ENCODE measurements at regions not wholly inside any gene's neighbourhood (a gene's known extent, or its start where the extent isn't known, plus 50 kb on each side); places are given as distances from the start of the nearest gene placed in this dataset.

- TF ChIP-seq, protein P1, sequence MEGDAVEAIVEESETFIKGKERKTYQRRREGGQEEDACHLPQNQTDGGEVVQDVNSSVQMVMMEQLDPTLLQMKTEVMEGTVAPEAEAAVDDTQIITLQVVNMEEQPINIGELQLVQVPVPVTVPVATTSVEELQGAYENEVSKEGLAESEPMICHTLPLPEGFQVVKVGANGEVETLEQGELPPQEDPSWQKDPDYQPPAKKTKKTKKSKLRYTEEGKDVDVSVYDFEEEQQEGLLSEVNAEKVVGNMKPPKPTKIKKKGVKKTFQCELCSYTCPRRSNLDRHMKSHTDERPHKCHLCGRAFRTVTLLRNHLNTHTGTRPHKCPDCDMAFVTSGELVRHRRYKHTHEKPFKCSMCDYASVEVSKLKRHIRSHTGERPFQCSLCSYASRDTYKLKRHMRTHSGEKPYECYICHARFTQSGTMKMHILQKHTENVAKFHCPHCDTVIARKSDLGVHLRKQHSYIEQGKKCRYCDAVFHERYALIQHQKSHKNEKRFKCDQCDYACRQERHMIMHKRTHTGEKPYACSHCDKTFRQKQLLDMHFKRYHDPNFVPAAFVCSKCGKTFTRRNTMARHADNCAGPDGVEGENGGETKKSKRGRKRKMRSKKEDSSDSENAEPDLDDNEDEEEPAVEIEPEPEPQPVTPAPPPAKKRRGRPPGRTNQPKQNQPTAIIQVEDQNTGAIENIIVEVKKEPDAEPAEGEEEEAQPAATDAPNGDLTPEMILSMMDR (IDR thresholded peaks at IDR 0.05) = no peak
- no peak for TF ChIP-seq TCF7L2 (IDR thresholded peaks at IDR 0.05; ENCODE audit: low read depth, low read length)
- TF ChIP-seq SIN3A (IDR thresholded peaks at IDR 0.05; ENCODE audit: borderline replicate concordance, insufficient read depth, low read depth, low read length) = no peak
- no peak for TF ChIP-seq POLR2AphosphoS5 (IDR thresholded peaks at IDR 0.05; ENCODE audit: low read depth, low read length)
- no peak for TF ChIP-seq REST (IDR thresholded peaks at IDR 0.05; ENCODE audit: insufficient read depth in 1 of 2, low read depth in 2 of 2, low read length in 1 of 2)
- ATAC-seq = no peak
- in situ Hi-C loops (cut with HindIII; ENCODE audit: low pct_unique_long_range_greater_than_20kb, low sequenced_read_pairs) (no loop called here), intact Hi-C loops (cut with micrococcal nuclease; ENCODE audit: unreplicated experiment) (no loop called here)
- no peak for DNase-seq (ENCODE audit: low read depth, low spot score)
- no peak overlapping the region for H3K27ac ChIP-seq (ENCODE audit: low read length)
- ChIA-PET POLR2A (no interaction called here), CTCF (no interaction called here)
- no TSS peak for BruUV-seq (replicated peaks)
- H3K9me3 ChIP-seq (ENCODE audit: control insufficient read depth, insufficient read depth, low read depth, low read length) = no peaks in the 10 kb centered on the region
- no peaks in the 10 kb centered on the region; the same call in 1 of the 2 replicates for H3K27me3 ChIP-seq (ENCODE audit: control insufficient read depth, insufficient read depth, low read length)
- H3K4me3 ChIP-seq (ENCODE audit: low read depth in 2 of 2, low read length in 2 of 2) = no peak overlapping the region
- no peaks in the 10 kb centered on the region for H3K4me1 ChIP-seq (ENCODE audit: control insufficient read depth, insufficient read depth, low read length)
- no peaks in the 10 kb centered on the region for H3K36me3 ChIP-seq (ENCODE audit: control insufficient read depth, insufficient read depth, low read length)
These were observed 57.8 kb upstream of the LYRM9 start for GRCh38 chr17:27950995-27951394.

DNA sequence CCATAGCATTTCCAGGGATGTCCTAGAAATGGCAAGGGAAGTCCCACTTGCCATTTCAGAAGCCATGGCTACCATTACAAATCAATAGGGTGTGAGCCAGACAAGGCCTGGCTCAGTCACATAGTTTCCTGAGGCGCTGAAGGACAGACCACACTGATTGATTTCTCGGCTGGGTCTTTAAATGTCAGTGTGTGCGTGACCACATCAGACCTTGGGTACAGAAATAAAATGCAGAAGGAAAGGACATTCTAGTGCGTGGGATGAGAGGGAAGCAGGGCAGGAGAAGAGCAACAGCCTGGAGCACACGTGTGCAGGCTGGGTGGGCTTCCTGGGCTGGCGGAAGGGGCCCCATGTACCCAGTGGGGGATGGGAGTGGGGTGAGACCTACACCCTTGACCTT, 58.7 kb upstream of the LYRM9 start:
- no peaks in the 10 kb centered on the region for H3K4me1 ChIP-seq (ENCODE audit: control insufficient read depth, insufficient read depth, low read length)
- no peaks in the 10 kb centered on the region; the same call in 1 of the 2 replicates for H3K27me3 ChIP-seq (ENCODE audit: control insufficient read depth, insufficient read depth, low read length)
- no peak overlapping the region for H3K27ac ChIP-seq (ENCODE audit: low read length)
- ChIA-PET POLR2A (no interaction called here), CTCF (no interaction called here)
- no TSS peak for BruUV-seq (replicated peaks)
- in situ Hi-C loops (cut with HindIII; ENCODE audit: low pct_unique_long_range_greater_than_20kb, low sequenced_read_pairs) (no loop called here), intact Hi-C loops (cut with micrococcal nuclease; ENCODE audit: unreplicated experiment) (no loop called here)
- DNase-seq (ENCODE audit: low read depth, low spot score) (no peak), ATAC-seq (no peak)
- no peaks in the 10 kb centered on the region for H3K9me3 ChIP-seq (ENCODE audit: control insufficient read depth, insufficient read depth, low read depth, low read length)
- no peak overlapping the region for H3K4me3 ChIP-seq (ENCODE audit: low read depth in 2 of 2, low read length in 2 of 2)
- no peaks in the 10 kb centered on the region for H3K36me3 ChIP-seq (ENCODE audit: control insufficient read depth, insufficient read depth, low read length)
- TF ChIP-seq REST (IDR thresholded peaks at IDR 0.05; ENCODE audit: insufficient read depth in 1 of 2, low read depth in 2 of 2, low read length in 1 of 2) (no peak), POLR2AphosphoS5 (IDR thresholded peaks at IDR 0.05; ENCODE audit: low read depth, low read length) (no peak), SIN3A (IDR thresholded peaks at IDR 0.05; ENCODE audit: borderline replicate concordance, insufficient read depth, low read depth, low read length) (no peak), TCF7L2 (IDR thresholded peaks at IDR 0.05; ENCODE audit: low read depth, low read length) (no peak)
- TF ChIP-seq, protein P1 (IDR thresholded peaks at IDR 0.05) = no peak
